ENCODE measurements at regions not wholly inside any gene's neighbourhood (a gene's known extent, or its start where the extent isn't known, plus 50 kb on each side); places are given as distances from the start of the nearest gene placed in this dataset.

GRCh38 chr4:27568236-27568951 is 707.8 kb downstream of the STIM2 start:
- Mint-ChIP-seq H3K4me3 (no peak overlapping the region), H3K27ac (no peak overlapping the region; the same call in 1 of the 2 replicates), H3K36me3 (ENCODE audit: low read depth) (no peaks in the 10 kb centered on the region), H3K9me3 (no peaks in the 10 kb centered on the region), H3K27me3 (ENCODE audit: insufficient read depth, low read depth, poor library complexity) (no peaks in the 10 kb centered on the region), H3K4me1 (peaks cover 3% of the 10 kb centered on the region; the same call in 1 of the 3 replicates)
- no peaks in the 10 kb centered on the region for H3K79me2 ChIP-seq (replicated peaks; ENCODE audit: insufficient read depth)
- no peaks in the 10 kb centered on the region for H3K4me1 ChIP-seq (ENCODE audit: insufficient read depth)
- no peaks in the 10 kb centered on the region for H3K36me3 ChIP-seq (ENCODE audit: insufficient read depth)
- H4K20me1 ChIP-seq (replicated peaks; ENCODE audit: insufficient read depth): no peaks in the 10 kb centered on the region
- H3F3A ChIP-seq (replicated peaks; ENCODE audit: low read depth): no peaks in the 10 kb centered on the region
- H3K27me3 ChIP-seq (ENCODE audit: insufficient read depth): no peaks in the 10 kb centered on the region
- H2AFZ ChIP-seq: no peak overlapping the region
- ATAC-seq: no peak
- no peak overlapping the region for H3K4me3 ChIP-seq
- H3K9me2 ChIP-seq (ENCODE audit: insufficient read depth): no peaks in the 10 kb centered on the region; the same call in 1 of the 2 replicates
- no peak overlapping the region for H3K27ac ChIP-seq (ENCODE audit: low read depth)
- DNase-seq (ENCODE audit: low spot score): no peak
- TF ChIP-seq POLR2AphosphoS5 (IDR thresholded peaks at IDR 0.05; ENCODE audit: low read depth) (no peak), ZNF114 (CRISPR knock-in tag; IDR thresholded peaks at IDR 0.05) (no peak), ZNF331 (CRISPR knock-in tag; IDR thresholded peaks at IDR 0.05; ENCODE audit: low read depth) (no peak), ETS1 (IDR thresholded peaks at IDR 0.05) (no peak), CTCF (conservative IDR thresholded peaks at IDR 0.05; ENCODE audit: low read depth in 2 of 2) (no peak), EZH2phosphoT487 (IDR thresholded peaks at IDR 0.05; ENCODE audit: unreplicated experiment) (no peak)
- H3K4me2 ChIP-seq: no peak overlapping the region

GRCh38 chr4:27568952-27569319 is 708.3 kb downstream of the STIM2 start:
- Histone ChIP-seq H2AFZ (no peak overlapping the region), H3K27ac (ENCODE audit: low read depth) (no peak overlapping the region), H4K20me1 (replicated peaks; ENCODE audit: insufficient read depth) (no peaks in the 10 kb centered on the region), H3K79me2 (replicated peaks; ENCODE audit: insufficient read depth) (no peaks in the 10 kb centered on the region), H3K36me3 (ENCODE audit: insufficient read depth) (no peaks in the 10 kb centered on the region), H3K4me3 (no peak overlapping the region), H3K27me3 (ENCODE audit: insufficient read depth) (no peaks in the 10 kb centered on the region), H3F3A (replicated peaks; ENCODE audit: low read depth) (no peaks in the 10 kb centered on the region), H3K9me2 (ENCODE audit: insufficient read depth) (no peaks in the 10 kb centered on the region; the same call in 1 of the 2 replicates), H3K4me1 (ENCODE audit: insufficient read depth) (no peaks in the 10 kb centered on the region), H3K4me2 (no peak overlapping the region)
- no peak for DNase-seq (ENCODE audit: low spot score)
- no peaks in the 10 kb centered on the region for H3K9me3 Mint-ChIP-seq
- no peak for ATAC-seq
- H3K4me1 Mint-ChIP-seq: peaks cover 3% of the 10 kb centered on the region; the same call in 1 of the 3 replicates
- no peak overlapping the region; the same call in 1 of the 2 replicates for H3K27ac Mint-ChIP-seq
- H3K27me3 Mint-ChIP-seq (ENCODE audit: insufficient read depth, low read depth, poor library complexity): no peaks in the 10 kb centered on the region
- H3K4me3 Mint-ChIP-seq: no peak overlapping the region
- H3K36me3 Mint-ChIP-seq (ENCODE audit: low read depth): no peaks in the 10 kb centered on the region
- TF ChIP-seq CREB1 (CRISPR knock-in tag; IDR thresholded peaks at IDR 0.05; ENCODE audit: low read depth) (no peak), EZH2phosphoT487 (IDR thresholded peaks at IDR 0.05; ENCODE audit: unreplicated experiment) (no peak), STAT1 (IDR thresholded peaks at IDR 0.05; ENCODE audit: unreplicated experiment) (no peak), EZH2 (IDR thresholded peaks at IDR 0.05; ENCODE audit: low read depth, unreplicated experiment) (no peak), ZNF114 (CRISPR knock-in tag; IDR thresholded peaks at IDR 0.05) (no peak), ZNF462 (CRISPR knock-in tag; IDR thresholded peaks at IDR 0.05) (no peak), ETS1 (IDR thresholded peaks at IDR 0.05) (no peak)
